HG03558 (cell line): ENCODE measurements at regions not wholly inside any gene's neighbourhood (a gene's known extent, or its start where the extent isn't known, plus 50 kb on each side); places are given as distances from the start of the nearest gene placed in this dataset.
"Not testable (repeated sequence)": the region's sequence is repeated elsewhere in the genome, so short reads cannot be mapped to it uniquely, and the experiment has no call there.

Source experiments
- ATAC-seq: cut with Tn5 transposase; IDR thresholded peaks from one replicate; pipeline ENCODE4 v1.9.1; 2021; ENCODE audit warnings: moderate number of reproducible peaks; ENCODE audit not compliant: unreplicated experiment; ENCODE audit errors: extremely low read depth

- ATAC-seq = no peak
These were observed 87.5 kb upstream of the KIF26B start for GRCh38 chr1:245067257-245067656.

DNA sequence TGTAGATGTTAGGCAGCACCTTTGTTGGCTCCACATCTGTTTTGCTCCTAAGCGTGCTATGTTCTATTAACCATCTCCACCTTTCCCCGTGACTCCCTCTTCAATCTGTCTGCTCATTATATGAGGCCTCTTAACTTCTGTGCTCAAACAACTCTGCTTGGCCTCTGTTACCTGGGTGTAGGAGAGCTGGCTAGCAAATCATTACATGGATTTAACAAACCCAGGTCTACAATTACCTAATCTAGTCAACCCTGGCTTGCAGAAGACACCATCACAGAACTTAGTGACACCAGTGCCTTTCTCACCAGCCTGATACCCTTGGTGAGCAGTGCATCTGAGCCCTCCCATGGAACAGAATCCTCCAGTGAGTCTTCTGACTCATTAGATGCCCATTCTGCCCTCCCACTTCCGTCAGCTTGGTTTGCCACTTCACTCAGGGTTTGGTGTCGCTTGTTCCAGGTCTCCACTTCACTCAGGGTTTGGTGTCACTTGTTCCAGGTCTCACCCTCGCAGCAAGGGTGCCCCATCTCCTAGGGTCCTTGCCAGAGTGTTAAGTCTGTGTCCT, 92.0 kb upstream of the KIF26B start:
- ATAC-seq = no peak

- not testable (repeated sequence) for ATAC-seq
These were observed 93.0 kb upstream of the KIF26B start for GRCh38 chr1:245061808-245062207.

DNA sequence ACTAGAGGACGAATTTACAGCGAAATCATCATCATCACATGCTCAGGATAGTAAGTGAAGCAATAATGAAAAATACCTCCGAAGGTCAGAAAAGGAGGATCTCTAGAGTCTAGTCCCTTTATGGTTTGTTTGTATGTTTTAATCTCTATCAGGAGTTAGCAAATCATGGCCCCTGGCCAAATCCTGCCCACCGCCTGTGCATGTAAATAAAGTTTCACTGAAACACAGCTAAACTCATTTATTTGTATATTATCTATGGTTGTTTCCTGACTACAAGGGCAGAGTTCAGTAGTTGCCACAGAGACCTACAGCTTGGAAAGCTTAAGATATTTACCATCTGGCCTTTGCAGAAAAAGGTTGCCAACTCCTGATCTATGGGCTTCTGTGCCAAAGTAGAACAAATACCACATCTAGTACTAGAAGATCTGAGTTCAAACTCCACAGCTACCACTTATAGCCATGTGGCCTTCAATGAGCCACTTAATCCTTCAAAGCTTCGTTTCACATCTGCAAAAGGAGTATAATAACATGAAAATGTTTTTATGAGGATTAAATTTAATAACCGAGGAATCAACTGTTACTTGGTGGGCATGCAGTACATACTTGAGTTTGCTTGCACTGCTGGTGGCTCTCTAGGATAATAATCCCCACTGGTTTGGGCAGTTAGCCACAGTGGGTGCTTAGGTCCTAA, 94.0 kb upstream of the KIF26B start:
- no peak for ATAC-seq

DNA sequence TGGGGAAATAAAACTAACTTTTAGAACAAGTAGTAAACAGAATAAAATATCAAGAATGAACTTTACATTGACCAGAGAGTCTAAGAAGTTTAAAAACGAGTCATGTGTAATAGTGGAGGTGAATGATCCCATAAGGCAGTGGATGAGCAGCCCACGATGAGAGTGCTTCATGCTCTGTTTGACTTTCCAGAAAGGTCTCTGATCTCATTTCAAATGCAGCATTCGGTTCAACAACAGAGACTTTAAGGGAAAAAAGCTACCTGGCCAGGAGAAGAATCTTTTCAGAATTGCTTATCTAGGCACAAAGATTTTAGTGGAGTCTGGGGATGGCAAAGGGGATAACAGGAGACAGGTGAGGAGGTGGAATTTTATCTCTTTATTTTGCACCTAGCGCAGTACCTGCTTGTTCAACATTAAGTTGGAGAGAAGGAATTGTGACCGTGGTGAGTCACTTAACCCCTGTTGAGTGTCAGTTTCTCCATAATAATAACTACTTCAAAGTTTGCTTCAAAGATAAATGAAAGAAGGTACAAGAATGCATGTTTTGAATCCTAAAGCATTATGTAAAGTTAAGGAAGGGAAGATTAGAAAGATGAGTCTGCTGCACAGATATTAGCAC, 94.9 kb upstream of the KIF26B start:
- ATAC-seq = no peak

- ATAC-seq = no peak
These were observed 95.9 kb upstream of the KIF26B start for GRCh38 chr1:245058882-245059281.

DNA sequence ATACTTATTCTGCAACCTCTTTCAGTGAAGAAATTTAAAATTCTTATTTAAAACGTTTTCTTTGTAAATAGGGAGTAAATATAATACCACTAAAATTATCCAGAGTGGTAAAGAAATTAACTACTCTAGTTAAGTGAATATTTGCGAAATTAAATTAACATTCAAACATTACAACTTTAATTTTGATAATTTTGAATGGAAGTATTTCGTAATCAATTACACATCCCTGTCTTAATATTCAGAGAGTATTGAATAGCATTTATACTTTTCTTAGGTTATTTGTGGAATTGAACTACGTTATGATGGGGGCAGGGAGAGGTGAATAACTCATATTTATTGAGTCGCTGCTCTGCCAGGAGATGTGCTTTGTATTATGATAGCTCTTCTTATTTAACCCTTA, 96.3 kb upstream of the KIF26B start:
- no peak for ATAC-seq

GRCh38 chr1:245056913-245057312, 97.9 kb upstream of the KIF26B start:
- ATAC-seq = no peak

DNA sequence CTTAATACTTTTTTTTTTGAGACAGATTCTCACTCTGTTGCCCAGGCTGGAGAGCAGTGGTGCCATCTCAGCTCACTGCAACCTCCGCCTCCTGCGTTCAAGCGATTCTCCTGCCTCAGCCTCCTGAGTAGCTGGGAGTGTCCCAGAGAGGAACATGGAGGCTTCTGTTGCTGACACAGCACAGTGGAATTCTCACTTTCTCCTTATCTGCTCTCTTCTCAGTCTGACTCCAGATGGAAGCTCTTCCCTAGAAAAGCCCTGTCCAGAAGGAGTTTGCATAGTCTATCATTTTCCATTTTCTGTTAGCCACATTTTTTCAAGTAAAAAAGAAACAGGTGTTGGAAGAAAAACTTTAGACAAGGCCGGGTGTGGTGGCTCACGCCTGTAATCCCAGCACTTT, 98.5 kb upstream of the KIF26B start:
- ATAC-seq = not testable (repeated sequence)

DNA sequence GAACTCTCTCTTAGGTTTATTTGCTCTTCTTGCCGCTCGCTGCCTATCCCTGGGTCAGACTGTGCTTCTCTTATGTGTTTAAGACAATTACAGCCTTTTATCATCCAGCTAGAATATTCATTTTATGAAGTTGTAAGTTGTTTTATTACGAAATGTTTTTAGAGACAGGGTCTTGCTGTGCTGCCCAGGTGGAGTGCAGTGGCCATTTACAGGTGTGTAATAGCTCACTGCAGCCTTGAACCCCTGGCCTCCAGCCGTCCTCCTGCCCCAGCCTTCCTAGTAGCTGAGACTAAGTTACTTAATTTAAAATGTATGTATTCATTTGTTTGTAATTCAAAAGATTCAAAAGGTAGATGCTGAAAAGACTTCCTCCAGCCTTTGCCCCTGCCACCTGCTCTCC, 99.0 kb upstream of the KIF26B start:
- ATAC-seq = no peak

- ATAC-seq = no peak
These were observed 100.1 kb upstream of the KIF26B start for GRCh38 chr1:245054507-245055270.

- no peak for ATAC-seq
These were observed 100.7 kb upstream of the KIF26B start for GRCh38 chr1:245054105-245054504.

- ATAC-seq = no peak
These were observed 102.5 kb upstream of the KIF26B start for GRCh38 chr1:245052258-245052657.

- ATAC-seq = no peak
These were observed 103.2 kb upstream of the KIF26B start for GRCh38 chr1:245051349-245052221.

- ATAC-seq = no peak
These were observed 108.0 kb upstream of the KIF26B start for GRCh38 chr1:245046769-245047168.

- no peak for ATAC-seq
These were observed 108.5 kb upstream of the KIF26B start for GRCh38 chr1:245046315-245046714.

DNA sequence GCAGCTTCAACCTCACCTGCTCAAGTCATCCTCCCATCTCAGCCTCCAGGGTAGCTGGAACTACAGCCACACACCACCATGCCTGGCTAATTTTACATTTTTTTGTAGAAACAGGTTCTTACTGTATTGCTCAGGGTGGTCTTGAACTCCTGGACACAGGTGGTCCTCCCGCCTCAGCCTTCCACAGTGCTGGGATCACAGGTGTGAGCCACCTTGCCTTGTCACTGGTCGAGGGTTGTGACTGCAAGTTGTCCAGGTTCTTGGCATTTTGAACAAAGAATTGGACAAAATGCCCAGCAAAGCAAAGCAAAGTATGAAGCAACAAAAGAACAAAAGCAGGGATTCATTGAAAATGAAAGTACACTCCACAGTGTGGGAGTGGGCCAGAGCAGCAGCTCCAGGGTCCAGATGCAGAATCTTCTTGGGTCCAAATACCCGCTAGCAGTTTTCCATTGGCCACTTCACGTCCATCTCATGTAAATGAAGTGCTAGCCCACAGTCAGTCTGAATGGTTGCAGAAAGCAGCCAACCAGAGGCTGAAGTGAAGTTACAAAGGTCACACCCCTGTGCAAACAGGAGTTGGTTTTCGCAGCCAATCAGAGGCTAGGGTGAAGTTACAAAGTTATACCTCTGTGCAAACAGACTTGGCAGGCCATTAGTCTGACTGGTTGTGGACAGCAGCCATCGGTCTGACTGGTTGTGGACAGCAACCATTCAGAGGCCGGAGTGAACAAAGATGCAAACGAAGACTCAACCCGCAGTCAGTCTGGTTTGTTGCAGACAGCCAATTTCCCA, 109.5 kb upstream of the KIF26B start:
- ATAC-seq = no peak

DNA sequence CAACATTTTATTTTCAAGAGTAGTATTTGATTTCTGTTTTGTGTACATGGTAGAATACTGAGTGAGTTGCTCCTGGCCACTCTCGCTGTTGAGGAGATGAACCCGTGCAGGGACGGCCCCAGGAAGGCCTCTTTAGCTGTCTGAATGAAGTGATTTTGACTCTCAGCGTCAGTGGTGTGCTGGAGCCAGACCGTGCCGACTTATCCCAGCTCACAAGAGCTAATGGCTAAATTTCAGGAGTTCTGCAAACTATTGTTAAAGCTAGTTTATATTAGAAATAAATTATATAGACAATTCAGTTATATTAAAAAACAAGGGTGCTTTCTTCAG, 111.2 kb upstream of the KIF26B start:
- no peak for ATAC-seq

- no peak for ATAC-seq
These were observed 113.6 kb upstream of the KIF26B start for GRCh38 chr1:245041058-245041698.
